ENCODE measurements at regions not wholly inside any gene's neighbourhood (a gene's known extent, or its start where the extent isn't known, plus 50 kb on each side); places are given as distances from the start of the nearest gene placed in this dataset.

DNA sequence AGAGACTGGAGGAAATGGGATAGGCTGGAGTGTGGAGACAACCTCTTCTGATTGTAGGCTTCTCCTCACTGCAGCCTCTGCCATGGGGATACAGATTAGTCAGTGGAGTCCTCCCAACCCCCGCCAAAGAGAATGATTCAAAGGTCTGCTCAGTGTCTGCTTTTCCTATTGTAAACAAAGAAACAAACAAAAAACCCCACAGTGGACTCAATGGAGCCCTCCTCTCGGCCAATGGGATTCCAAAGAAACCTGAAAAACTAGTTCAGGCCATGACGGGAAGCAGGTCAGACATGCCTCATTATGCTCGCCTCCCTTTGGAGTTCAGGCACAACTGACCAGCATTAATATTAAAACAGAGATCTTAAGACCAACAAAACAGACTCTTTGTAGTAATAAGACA lies 85.8 kb downstream of the SEC61B start:
- H3K36me3 ChIP-seq (ENCODE audit: insufficient read depth, low read length): no peaks in the 10 kb centered on the region
- ChIA-PET POLR2A (no interaction called here), CTCF (ENCODE audit: unreplicated experiment) (no interaction called here)
- no peaks in the 10 kb centered on the region for H3K9me3 ChIP-seq (ENCODE audit: low read length)
- H3K9me2 ChIP-seq (ENCODE audit: insufficient read depth, low read length): no peaks in the 10 kb centered on the region
- H3K79me2 ChIP-seq (ENCODE audit: insufficient read depth, low read depth, low read length): no peaks in the 10 kb centered on the region
- TF ChIP-seq, protein P1, sequence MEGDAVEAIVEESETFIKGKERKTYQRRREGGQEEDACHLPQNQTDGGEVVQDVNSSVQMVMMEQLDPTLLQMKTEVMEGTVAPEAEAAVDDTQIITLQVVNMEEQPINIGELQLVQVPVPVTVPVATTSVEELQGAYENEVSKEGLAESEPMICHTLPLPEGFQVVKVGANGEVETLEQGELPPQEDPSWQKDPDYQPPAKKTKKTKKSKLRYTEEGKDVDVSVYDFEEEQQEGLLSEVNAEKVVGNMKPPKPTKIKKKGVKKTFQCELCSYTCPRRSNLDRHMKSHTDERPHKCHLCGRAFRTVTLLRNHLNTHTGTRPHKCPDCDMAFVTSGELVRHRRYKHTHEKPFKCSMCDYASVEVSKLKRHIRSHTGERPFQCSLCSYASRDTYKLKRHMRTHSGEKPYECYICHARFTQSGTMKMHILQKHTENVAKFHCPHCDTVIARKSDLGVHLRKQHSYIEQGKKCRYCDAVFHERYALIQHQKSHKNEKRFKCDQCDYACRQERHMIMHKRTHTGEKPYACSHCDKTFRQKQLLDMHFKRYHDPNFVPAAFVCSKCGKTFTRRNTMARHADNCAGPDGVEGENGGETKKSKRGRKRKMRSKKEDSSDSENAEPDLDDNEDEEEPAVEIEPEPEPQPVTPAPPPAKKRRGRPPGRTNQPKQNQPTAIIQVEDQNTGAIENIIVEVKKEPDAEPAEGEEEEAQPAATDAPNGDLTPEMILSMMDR (conservative IDR thresholded peaks at IDR 0.05; ENCODE audit: low read length): no peak
- no peak for TF ChIP-seq EZH2phosphoT487 (IDR thresholded peaks at IDR 0.05; ENCODE audit: borderline replicate concordance, low read depth, low read length)
- BruUV-seq (replicated peaks): no TSS peak
- no peak overlapping the region for H2AFZ ChIP-seq (ENCODE audit: low read length)
- no peaks in the 10 kb centered on the region for H4K20me1 ChIP-seq (ENCODE audit: insufficient read depth, low read length)
- intact Hi-C loops (cut with micrococcal nuclease; ENCODE audit: unreplicated experiment): no loop called here
- no peak overlapping the region for H3K27ac ChIP-seq (ENCODE audit: low read depth, low read length, poor library complexity, severe bottlenecking)
- H3K4me3 ChIP-seq (ENCODE audit: low read depth, low read length, poor library complexity, severe bottlenecking): no peak overlapping the region
- H3K4me1 ChIP-seq (ENCODE audit: insufficient read depth, low read length, poor library complexity, severe bottlenecking): no peaks in the 10 kb centered on the region
- DNase-seq (ENCODE audit: low spot score): no peak
- H3K4me2 ChIP-seq (ENCODE audit: low read length): no peak overlapping the region

DNA sequence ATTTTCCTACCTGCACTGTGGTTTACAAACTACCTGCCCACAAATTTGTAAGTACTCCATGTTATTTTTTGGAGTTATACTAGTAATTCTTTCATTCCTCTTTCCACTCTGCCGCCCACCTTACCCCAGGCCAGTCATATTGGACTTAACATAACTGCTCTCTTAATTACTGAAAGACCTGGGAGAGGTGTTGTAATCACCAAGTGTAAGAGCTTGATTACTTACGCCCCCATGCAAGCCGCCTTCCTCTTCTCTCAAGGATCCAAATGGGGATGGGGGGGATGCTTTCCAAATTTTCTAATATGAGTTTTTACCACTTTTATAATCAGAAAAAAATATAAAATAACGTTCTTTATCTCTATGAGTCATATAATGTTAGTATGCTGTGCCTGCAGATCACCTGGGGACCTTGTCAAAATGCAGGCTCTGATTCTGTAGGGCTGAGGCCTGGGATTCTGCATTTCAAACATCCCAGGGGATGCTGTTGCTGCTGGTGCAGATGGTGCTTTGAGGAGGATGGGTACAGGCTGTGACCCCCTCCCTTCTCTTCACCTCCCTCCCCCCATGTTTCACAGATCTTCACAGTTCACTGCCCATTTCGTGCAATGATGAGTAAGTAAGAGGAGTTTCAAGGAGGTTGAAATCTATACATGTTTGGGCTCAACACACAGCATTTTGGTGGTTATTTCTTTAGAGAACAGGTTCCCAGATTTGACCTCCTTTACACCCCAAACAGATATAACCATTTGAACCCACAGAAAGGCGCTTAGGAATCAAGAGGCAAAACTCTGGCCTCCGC lies 87.3 kb downstream of the SEC61B start:
- Histone ChIP-seq H2AFZ (ENCODE audit: low read length) (no peak overlapping the region), H3K4me1 (ENCODE audit: insufficient read depth, low read length, poor library complexity, severe bottlenecking) (no peaks in the 10 kb centered on the region), H3K4me2 (ENCODE audit: low read length) (no peak overlapping the region), H3K4me3 (ENCODE audit: low read depth, low read length, poor library complexity, severe bottlenecking) (no peak overlapping the region), H3K79me2 (ENCODE audit: insufficient read depth, low read depth, low read length) (no peaks in the 10 kb centered on the region), H4K20me1 (ENCODE audit: insufficient read depth, low read length) (no peaks in the 10 kb centered on the region), H3K27ac (ENCODE audit: low read depth, low read length, poor library complexity, severe bottlenecking) (no peak overlapping the region), H3K9me2 (ENCODE audit: insufficient read depth, low read length) (no peaks in the 10 kb centered on the region), H3K36me3 (ENCODE audit: insufficient read depth, low read length) (no peaks in the 10 kb centered on the region), H3K9me3 (ENCODE audit: low read length) (no peaks in the 10 kb centered on the region)
- ChIA-PET POLR2A (no interaction called here), CTCF (ENCODE audit: unreplicated experiment) (no interaction called here)
- no peak for DNase-seq (ENCODE audit: low spot score)
- BruUV-seq (replicated peaks): no TSS peak
- no peak for TF ChIP-seq EZH2phosphoT487 (IDR thresholded peaks at IDR 0.05; ENCODE audit: borderline replicate concordance, low read depth, low read length)
- TF ChIP-seq, protein P1 (conservative IDR thresholded peaks at IDR 0.05; ENCODE audit: low read length): no peak
- intact Hi-C loops (cut with micrococcal nuclease; ENCODE audit: unreplicated experiment): no loop called here

DNA sequence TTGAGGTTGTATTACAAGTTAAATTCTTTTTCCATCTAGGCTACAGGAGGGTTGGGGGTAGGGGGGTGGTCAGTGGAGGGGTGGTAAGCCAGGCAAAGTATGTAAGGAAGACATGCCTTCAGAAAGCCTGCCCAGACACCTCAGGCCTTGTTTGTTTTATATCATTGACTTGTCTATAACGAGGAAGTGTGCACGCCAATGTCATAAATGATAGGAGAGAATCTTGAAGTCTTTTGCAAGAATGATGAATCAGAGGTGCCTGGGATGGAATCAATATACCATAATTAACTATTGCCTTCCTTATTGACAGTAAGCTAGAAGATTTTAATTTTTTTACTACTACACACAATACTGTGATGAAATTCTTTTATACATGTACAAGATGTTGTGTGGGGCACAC lies 90.7 kb downstream of the SEC61B start:
- TF ChIP-seq, protein P1 (conservative IDR thresholded peaks at IDR 0.05; ENCODE audit: low read length): no peak
- TF ChIP-seq EZH2phosphoT487 (IDR thresholded peaks at IDR 0.05; ENCODE audit: borderline replicate concordance, low read depth, low read length): no peak
- no peaks in the 10 kb centered on the region for H3K9me3 ChIP-seq (ENCODE audit: low read length)
- no peak for DNase-seq (ENCODE audit: low spot score)
- no peaks in the 10 kb centered on the region for H3K4me1 ChIP-seq (ENCODE audit: insufficient read depth, low read length, poor library complexity, severe bottlenecking)
- H2AFZ ChIP-seq (ENCODE audit: low read length): no peak overlapping the region
- no peak overlapping the region for H3K4me3 ChIP-seq (ENCODE audit: low read depth, low read length, poor library complexity, severe bottlenecking)
- no peaks in the 10 kb centered on the region for H3K36me3 ChIP-seq (ENCODE audit: insufficient read depth, low read length)
- no peak overlapping the region for H3K4me2 ChIP-seq (ENCODE audit: low read length)
- no TSS peak for BruUV-seq (replicated peaks)
- ChIA-PET CTCF (ENCODE audit: unreplicated experiment) (no interaction called here), POLR2A (no interaction called here)
- H3K27ac ChIP-seq (ENCODE audit: low read depth, low read length, poor library complexity, severe bottlenecking): no peak overlapping the region
- intact Hi-C loops (cut with micrococcal nuclease; ENCODE audit: unreplicated experiment): no loop called here
- no peaks in the 10 kb centered on the region for H3K79me2 ChIP-seq (ENCODE audit: insufficient read depth, low read depth, low read length)
- H4K20me1 ChIP-seq (ENCODE audit: insufficient read depth, low read length): no peaks in the 10 kb centered on the region
- H3K9me2 ChIP-seq (ENCODE audit: insufficient read depth, low read length): no peaks in the 10 kb centered on the region
